ENCODE measurements at regions not wholly inside any gene's neighbourhood (a gene's known extent, or its start where the extent isn't known, plus 50 kb on each side); places are given as distances from the start of the nearest gene placed in this dataset.

- no peak overlapping the region for H3K27ac Mint-ChIP-seq
- H3K4me2 ChIP-seq (replicated peaks; ENCODE audit: extremely low read depth, low read length, poor library complexity, severe bottlenecking): no peak overlapping the region
- H3K4me3 Mint-ChIP-seq: no peak overlapping the region
- no peaks in the 10 kb centered on the region for H3K27me3 ChIP-seq (ENCODE audit: control insufficient read depth in 2 of 2, insufficient read depth in 2 of 2, low read length in 2 of 2)
- H3K27me3 Mint-ChIP-seq (ENCODE audit: low read depth in 3 of 3): peaks cover 0 to 2% (median 1%) of the 10 kb centered on the region in 3 donors
- intact Hi-C loops (cut with micrococcal nuclease): no loop called here
- H3K36me3 Mint-ChIP-seq: no peaks in the 10 kb centered on the region
- no peaks in the 10 kb centered on the region for H4K20me1 ChIP-seq (ENCODE audit: insufficient read depth, low read length)
- H3K4me1 Mint-ChIP-seq: no peaks in the 10 kb centered on the region
- WGBS (ENCODE audit: insufficient coverage): no CpG with 5 or more reads among the region's 6 CpGs
- no peak overlapping the region for H3K4me3 ChIP-seq (replicated peaks in 1 of 3; ENCODE audit: low read depth in 2 of 3, low read length in 3 of 3)
- no peak overlapping the region for H3K9ac ChIP-seq (ENCODE audit: insufficient read depth, low read length, poor library complexity, severe bottlenecking)
- H3K27ac ChIP-seq (ENCODE audit: low read depth in 1 of 2, low read length in 2 of 2): no peak overlapping the region
- H2AFZ ChIP-seq (ENCODE audit: insufficient read depth, low read depth, low read length, poor library complexity, severe bottlenecking): no peak overlapping the region
- TF ChIP-seq CTCF (IDR thresholded peaks at IDR 0.05): no peak
- no peaks in the 10 kb centered on the region for H3K79me2 ChIP-seq (ENCODE audit: insufficient read depth, low read length)
- no peaks in the 10 kb centered on the region for H3K9me3 ChIP-seq (replicated peaks in 1 of 2; ENCODE audit: control insufficient read depth in 1 of 2, insufficient read depth in 1 of 2, low read length in 2 of 2)
- DNase-seq: no peak
- H3K36me3 ChIP-seq (replicated peaks in 1 of 2; ENCODE audit: control insufficient read depth in 1 of 2, insufficient read depth in 2 of 2, low read length in 2 of 2): no peaks in the 10 kb centered on the region
- H3K4me1 ChIP-seq (ENCODE audit: control insufficient read depth in 1 of 2, insufficient read depth in 2 of 2, low read length in 2 of 2): no peaks in the 10 kb centered on the region
- peaks cover 0 to 4% (median 2%) of the 10 kb centered on the region in 7 donors for H3K9me3 Mint-ChIP-seq
Observed at GRCh38 chr10:35874311-35875015, 232.4 kb upstream of the FZD8 start.

- intact Hi-C loops (cut with micrococcal nuclease): no loop called here
- DNase-seq: no peak
- no peak for TF ChIP-seq CTCF (IDR thresholded peaks at IDR 0.05)
Observed at GRCh38 chr10:35872671-35873070, 230.6 kb upstream of the FZD8 start.

More at GRCh38 chr10:35872671-35873070, 230.6 kb upstream of the FZD8 start:
- Histone ChIP-seq H3K9ac (ENCODE audit: insufficient read depth, low read length, poor library complexity, severe bottlenecking) (no peak overlapping the region), H2AFZ (ENCODE audit: insufficient read depth, low read depth, low read length, poor library complexity, severe bottlenecking) (no peak overlapping the region), H3K9me3 (replicated peaks in 1 of 2; ENCODE audit: control insufficient read depth in 1 of 2, insufficient read depth in 1 of 2, low read length in 2 of 2) (no peaks in the 10 kb centered on the region), H3K27ac (ENCODE audit: low read depth in 1 of 2, low read length in 2 of 2) (no peak overlapping the region), H3K36me3 (replicated peaks in 1 of 2; ENCODE audit: control insufficient read depth in 1 of 2, insufficient read depth in 2 of 2, low read length in 2 of 2) (no peaks in the 10 kb centered on the region), H3K27me3 (ENCODE audit: control insufficient read depth in 2 of 2, insufficient read depth in 2 of 2, low read length in 2 of 2) (no peaks in the 10 kb centered on the region), H3K4me1 (ENCODE audit: control insufficient read depth in 1 of 2, insufficient read depth in 2 of 2, low read length in 2 of 2) (no peaks in the 10 kb centered on the region), H3K79me2 (ENCODE audit: insufficient read depth, low read length) (no peaks in the 10 kb centered on the region), H3K4me3 (replicated peaks in 1 of 3; ENCODE audit: low read depth in 2 of 3, low read length in 3 of 3) (no peak overlapping the region), H3K4me2 (replicated peaks; ENCODE audit: extremely low read depth, low read length, poor library complexity, severe bottlenecking) (no peak overlapping the region), H4K20me1 (ENCODE audit: insufficient read depth, low read length) (no peaks in the 10 kb centered on the region)
- H3K4me1 Mint-ChIP-seq: no peaks in the 10 kb centered on the region
- H3K9me3 Mint-ChIP-seq: peaks cover 0 to 4% (median 2%) of the 10 kb centered on the region in 7 donors
- H3K36me3 Mint-ChIP-seq: no peaks in the 10 kb centered on the region
- H3K4me3 Mint-ChIP-seq: no peak overlapping the region
- H3K27ac Mint-ChIP-seq: no peak overlapping the region
- peaks cover 0 to 2% (median 1%) of the 10 kb centered on the region in 3 donors for H3K27me3 Mint-ChIP-seq (ENCODE audit: low read depth in 3 of 3)
- WGBS (ENCODE audit: insufficient coverage): 78% methylated on average over 5 of the region's 6 CpGs
